GM21381 (cell line): ENCODE measurements at regions not wholly inside any gene's neighbourhood (a gene's known extent, or its start where the extent isn't known, plus 50 kb on each side); places are given as distances from the start of the nearest gene placed in this dataset.

Experiments used
- ATAC-seq: cut with Tn5 transposase; IDR thresholded peaks from one replicate; pipeline ENCODE4 v1.9.1; 2021; ENCODE audit warnings: mild to moderate bottlenecking, moderate library complexity; ENCODE audit not compliant: unreplicated experiment

DNA sequence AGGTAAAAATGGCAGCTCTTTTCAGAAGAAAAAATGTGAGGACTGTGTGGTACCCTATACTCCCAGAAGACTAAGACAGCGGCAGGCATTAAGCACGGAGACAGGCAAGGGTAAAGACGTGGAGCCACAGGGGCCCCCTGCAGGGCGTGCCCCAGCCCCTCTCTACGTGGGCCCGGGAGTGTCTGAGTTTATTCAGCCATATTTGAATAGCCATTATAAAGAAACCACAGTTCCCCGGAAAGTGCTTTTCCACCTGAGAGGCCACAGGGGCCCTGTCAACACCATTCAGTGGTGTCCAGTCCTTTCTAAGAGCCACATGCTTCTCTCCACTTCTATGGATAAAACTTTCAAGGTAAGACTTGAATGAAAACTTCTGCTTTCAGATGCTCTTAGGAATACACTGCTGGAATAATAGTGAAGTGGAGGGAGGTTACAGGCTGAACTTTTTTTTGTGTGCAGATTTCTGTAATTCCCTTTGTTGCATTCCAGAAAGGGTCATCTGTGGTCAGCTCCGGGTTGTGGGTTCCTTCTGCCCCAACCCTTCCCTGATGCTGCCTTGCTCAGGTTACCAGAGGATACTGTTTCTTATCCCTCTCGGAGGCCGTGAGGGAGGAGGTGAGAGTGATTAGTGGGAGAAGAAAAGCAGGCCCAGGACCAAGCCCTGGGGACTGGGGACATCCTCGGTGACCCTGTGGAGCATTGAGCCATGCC is 58.4 kb downstream of the SLC25A47 start:
- no peak for ATAC-seq

DNA sequence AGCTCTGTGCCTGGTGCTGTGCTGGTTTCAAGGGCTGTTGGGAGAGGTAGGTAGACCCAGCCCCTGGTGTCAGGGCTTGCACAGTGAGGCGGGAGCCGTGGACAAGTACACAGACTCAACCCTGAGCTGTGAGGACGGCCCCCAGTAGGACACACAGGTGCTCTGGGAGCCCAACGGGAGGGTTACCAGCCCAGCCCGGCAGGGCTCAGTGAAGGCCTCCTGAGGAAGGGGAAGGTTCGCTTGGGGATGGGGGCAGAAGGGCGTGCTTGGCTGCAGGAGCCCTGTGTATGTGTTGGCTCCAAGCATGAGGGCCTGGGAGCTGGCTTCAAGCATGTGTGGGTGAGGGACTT is 58.9 kb downstream of the SLC25A47 start:
- ATAC-seq: no peak

DNA sequence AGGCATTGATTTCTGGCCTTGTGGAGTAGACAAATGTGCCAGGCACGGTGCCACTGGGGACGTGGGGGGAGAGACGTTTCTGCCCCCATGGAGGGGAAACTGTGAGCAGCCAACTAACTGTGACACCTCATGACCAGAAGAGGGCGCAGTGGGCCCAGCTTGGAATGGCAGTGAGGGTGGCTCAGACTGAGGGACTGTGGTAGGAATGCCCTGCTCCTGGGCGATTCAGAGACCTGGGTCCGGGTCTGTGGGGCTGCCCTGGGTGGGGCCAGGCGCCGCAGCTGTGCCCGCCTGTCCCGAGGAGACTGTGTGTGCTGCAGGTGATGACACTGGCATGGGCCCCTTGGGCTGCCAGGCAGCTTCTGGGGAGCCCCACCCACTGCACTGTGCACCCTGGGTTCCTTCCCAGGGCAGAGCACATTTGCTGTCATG is 60.6 kb downstream of the SLC25A47 start:
- no peak for ATAC-seq

DNA sequence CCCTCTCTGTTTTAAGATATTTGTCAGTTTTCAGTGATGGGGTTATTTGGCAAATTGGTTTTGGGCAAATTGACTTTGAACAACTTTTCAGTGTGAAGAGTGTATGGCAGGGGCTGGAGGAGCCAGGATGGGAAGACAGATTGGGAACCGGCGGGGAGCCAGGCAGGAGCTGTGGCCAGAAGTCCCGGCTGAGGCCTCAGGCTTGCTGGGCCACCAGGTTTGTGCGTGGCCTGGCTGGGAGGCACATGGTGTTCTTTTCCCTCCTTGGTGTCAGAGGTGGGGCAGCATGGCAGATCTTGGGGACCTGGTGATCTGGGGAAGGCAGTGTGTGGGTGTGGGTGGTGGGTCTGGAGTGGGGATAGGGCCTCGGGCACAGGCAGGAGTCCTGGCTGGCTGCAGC is 61.1 kb downstream of the SLC25A47 start:
- ATAC-seq: no peak

DNA sequence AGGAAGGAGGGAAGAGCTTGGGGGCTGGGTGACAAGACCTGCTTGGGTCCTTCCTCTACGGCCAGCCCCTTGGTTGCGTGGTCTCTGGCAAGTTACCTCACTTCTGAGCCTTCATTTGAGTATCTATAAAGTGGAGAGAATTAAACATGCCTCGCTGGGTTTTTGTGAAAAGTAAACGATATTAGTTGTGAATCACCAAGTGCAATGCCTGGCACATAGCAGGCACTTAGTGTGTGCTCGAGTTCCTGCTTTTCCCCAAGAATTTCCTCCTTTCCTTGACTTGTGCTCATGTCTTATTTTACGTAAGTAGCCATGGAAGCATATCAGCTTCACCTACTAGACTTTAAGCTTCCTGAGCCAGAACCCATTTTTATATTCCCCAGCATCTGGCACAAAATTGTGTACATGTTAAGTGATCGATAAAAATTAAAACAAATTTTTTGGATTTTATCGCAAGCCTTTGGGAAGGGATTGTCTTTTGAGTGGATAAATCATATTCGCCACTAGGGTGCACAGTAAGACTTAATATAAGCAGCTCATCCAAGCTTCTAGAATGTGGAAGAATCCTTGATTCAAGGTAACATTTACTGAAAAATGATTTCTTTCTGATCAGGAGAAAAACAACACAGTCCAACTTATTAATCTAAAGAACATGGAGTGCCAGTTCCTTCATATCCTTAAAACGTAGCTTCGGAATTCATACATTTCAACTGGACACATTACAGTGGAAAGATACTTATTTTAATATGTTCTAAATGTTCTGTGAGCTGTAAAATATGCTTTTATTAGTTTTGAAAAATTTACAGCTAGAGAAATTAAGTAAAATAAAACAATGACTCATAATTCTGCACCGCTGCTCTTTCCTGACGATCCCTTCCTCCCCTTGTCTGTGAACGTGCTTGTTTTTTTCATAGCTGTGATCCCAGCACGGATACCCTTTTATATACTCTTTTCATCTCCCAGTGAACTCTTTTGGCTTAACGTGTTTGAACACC is 62.0 kb downstream of the SLC25A47 start:
- ATAC-seq: no peak

DNA sequence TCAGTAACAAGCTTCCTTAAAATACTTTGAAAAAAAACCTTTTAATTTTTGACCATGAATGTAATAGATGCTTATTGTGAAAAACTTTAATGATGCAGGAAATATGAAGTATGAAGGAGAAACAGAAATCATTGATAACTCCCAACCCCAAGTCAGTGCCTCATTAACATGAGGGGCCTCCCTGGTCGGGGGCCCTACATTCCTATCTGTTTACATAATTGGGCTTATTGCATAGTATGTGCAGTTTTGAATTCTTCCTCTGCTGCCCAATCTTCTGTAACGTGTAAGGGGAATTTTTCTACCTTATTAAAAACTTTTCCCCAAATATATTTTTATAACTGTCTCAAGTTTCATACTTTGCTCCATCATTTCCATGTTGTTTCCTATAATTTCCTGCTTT is 63.0 kb downstream of the SLC25A47 start:
- ATAC-seq: no peak

DNA sequence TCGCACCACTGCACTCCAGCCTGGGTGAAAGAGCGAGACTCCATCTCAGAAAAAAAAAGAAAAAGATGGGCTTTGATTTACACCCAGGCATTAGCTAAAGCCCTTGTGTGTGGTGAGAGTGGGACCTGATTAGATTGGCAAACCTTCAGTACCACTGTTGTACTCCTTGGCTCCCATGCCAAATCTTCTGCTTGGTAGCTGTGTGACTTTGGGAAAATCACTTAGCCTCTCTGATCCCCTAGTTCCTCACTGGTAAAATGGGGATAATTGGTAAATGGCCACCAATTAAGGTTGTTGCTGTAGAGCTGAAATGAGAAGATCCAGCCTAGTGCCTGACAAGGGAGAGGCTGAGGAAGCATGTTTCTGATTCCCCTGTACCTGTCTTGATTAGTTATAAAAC is 63.7 kb downstream of the SLC25A47 start:
- ATAC-seq: no peak

DNA sequence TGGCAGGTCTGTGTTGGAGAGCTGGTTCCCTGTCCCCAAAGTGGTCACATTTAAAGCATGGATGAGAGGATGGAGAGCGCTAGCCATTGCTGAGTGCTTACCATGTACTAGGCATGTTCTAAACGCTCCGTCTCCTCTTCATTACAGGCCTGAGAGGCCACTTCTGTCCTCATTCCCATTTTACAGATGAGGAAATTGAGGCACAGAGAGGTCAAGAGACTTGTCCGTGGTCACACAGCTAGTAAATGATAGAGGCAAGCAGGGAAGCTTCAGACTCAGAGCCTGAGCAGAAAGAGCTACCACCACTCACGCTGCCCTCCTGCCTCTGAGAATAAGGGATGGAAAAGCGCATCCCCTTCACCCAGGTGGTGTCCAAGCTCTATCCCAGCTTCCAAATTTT is 64.3 kb downstream of the SLC25A47 start:
- no peak for ATAC-seq

DNA sequence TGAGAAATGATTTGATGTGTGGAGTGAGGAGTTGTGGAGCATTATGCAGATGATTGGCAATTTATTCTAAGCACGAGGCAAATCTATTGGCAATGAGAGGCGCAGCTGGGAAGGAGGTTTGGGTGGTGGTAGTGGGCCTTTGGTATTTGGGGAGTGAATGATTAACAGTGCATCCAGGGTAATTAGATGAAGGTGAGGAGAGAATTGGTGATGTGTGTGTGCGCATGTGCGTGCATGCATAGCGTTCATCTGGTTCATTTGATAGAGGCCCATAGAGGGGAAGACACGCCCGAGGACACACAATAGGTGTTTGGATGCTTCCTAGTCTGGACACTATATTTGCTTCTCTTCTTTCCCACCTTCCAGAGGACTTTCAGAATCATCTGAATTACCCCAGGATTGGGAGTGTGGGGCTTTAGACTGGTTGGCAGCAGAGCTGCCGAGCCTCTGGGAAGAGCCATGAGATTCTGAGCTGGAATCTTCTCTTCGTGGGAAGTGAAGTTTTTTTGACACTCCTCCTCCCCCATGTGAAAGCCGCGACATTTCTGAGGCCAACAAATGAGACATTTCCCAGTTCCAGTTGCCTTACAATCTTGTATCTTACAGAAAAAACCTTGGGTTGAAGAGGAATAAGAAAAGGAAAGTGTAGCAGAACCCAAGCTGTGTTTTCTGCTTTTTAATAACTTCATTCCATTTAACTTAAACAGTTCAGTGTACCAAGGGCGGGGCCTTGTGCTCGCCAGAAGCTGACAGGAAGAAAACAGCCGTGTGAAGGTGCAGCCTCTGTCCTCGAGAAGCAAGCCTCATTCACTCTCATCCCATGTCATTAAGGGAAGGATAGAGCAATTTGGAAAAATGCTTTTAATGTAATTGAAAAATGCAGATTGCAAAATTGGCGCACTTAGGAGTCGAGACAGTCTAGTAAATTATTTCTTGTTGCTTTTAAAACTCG is 65.2 kb downstream of the SLC25A47 start:
- ATAC-seq: no peak

DNA sequence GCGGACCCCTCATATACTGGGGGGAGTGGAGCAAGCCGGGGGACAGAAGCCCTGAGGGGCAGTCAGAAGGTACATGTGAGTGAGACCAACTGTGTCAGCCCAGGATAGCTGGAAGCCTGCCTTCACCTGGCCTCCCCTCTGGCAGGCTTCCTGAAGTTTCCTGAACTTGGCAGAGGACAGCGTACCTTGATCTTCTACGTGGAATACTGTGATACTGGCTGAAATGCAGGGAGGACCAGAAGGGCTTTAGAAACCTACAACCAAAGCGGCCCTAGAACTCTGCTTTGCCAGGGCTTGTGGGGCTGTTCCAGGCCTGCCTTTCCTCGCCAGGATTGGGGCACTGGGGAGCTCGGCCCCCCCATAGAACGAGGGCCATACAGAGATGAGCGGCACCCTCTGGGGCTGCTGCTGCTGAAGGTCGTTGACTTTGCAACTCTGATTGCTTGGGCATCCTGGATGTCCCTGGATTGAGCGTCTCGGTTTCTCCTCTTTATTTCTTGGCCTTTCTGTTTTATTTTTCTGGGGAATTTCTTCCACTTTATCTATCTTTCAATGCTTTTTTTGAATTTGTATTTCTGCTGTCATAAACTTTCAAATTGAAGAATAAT is 66.5 kb downstream of the SLC25A47 start:
- ATAC-seq: no peak

DNA sequence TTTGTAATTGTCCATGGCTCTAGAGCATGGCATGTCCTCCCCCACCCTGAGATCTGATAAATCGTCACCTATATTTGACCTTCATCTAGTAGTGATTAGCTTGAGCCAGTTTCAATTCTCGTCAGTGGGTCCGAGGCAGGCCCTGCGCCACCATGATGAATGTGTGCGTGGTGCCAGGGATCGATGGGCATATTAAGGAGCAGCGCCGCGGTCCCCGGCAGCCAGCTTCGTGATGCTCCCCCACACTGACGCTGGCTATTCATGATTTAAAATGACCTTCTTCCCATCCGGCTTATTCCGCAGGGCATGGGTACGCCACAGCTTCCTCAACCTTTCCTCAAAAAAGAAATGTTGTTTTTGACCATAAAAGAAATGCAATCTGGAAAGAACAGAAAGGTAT is 68.0 kb downstream of the SLC25A47 start:
- ATAC-seq: no peak

DNA sequence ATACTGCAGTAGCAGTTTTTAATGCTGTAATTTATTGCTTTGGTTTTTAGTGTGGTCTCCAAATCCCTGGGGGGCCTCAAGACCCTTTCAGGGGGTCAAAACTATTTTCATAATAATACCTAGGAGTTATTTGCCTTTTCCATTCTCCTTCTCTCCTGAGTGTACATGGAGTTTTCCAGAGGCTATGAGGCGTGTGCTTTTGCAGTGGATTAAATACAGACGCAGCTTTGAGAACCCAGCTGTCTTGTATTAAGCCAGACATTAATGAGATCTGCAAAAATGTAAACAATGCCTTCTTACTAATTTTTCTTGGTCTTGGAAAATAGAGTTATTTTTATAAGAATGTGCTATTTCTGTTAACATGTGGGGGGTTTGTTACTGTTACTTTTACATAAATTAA is 68.6 kb downstream of the SLC25A47 start:
- ATAC-seq: no peak

DNA sequence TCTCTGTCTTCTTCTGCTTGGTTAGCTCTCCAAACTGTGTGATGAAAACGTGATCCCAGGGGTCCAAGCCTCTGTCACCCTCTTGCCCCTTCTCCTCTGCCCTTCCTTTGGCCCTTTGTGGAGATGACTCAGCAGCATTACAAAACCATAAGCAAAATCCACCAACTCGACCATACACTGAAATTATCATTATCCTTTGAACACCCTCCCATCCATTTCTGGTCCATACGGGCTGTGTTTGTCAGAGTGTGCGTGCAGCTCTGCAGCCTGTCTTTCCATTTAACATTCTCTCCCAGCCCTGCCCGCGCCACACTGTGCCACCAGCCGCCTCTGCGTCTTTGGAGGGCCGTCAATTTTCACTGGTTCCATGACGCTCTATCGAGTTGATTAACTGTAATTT is 69.2 kb downstream of the SLC25A47 start:
- ATAC-seq: no peak

DNA sequence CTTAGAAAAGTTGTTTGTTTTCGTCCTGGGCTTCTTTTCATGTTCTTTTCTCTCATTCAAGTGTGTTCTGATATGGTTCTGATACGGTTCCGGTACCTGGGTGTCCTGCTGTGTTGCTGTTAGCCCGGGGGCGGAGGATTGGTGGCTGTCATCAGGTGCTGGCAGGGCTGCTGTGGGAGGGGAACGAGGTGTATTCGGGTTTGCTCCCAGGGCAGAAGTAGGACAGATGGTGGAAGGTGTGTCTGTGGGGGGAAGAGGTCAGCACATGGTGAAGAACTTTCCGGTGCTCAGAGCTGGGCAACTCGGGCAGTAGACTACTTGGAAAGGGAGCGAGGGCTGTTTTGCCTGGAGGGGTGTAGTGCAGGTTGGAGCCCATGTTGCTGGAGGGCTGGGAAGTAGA is 70.2 kb downstream of the SLC25A47 start:
- no peak for ATAC-seq

DNA sequence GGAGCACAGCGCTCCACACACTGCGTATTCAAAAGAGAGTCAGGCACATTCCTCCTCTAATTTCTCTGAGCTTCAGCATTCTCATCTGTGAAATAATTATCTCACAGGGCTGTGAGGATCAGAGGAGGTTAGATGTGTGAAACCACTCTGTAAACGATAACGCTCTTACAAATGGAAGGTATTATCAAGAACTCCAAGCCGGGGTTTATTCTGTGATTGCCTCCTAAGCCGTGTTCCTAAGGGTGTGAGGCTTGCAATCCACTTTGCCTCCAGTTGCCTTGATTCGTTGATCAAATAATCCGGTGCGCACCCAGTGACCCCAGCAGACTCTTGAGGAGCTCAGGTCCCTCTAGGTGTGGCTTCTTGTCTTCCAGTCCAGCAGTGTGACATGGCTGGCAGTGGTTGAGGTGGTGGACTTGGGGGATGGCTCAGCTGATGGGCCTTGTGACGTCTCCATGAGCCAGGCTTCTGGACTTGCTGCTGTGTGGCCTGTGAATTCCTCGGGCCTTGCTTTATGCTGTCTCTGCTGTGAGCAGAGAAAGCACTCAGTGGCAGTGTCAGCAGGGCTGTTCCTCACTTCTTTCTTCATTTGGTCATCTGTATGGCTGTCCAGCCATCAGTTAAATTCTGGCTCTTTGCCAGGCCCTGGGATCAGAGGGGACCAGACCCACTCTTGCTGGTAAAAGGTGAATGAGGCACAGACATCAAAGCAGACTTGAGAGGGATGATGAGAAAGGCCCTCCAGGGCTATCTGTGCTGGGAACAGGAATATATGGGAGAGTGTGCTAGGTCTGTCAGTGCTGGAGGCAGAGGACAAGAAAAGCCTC is 71.0 kb downstream of the SLC25A47 start:
- no peak for ATAC-seq

DNA sequence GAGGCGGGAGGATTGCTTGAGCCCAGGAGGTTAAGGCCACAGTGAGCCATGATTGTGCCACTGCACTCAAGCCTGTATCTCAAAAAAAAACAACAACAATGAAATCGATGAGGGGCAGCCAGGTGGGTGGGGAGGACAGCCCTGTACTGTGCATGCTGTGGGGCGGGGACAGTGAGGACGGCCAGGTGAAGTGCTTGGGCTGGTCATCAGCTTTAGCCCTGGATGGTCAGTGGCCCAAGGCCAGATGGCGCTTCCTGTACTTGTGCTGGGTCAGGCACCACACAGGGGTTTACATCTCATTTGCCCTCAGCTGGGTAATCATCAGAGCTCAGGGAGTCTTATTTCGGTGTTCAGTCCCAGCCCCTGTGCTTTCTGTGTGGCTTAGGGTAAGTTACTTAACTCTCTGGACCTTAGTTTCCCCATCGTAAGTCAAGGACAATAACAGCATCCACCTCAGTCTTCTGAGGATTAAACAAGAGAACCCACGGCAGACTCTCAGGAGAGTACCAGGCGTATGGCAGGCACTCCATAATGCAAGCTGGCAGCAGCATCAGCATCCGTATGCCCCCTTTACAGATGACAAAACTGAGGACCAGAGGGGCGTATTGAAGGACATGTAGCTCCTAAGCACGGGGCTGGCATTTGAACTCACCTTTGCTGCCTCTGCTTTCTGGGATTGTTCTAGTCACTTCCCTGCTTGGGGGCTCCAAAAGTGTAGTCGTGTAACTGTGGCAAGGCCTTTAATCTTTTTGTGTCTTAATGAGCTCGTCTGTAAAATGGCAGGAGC is 71.9 kb downstream of the SLC25A47 start:
- no peak for ATAC-seq

DNA sequence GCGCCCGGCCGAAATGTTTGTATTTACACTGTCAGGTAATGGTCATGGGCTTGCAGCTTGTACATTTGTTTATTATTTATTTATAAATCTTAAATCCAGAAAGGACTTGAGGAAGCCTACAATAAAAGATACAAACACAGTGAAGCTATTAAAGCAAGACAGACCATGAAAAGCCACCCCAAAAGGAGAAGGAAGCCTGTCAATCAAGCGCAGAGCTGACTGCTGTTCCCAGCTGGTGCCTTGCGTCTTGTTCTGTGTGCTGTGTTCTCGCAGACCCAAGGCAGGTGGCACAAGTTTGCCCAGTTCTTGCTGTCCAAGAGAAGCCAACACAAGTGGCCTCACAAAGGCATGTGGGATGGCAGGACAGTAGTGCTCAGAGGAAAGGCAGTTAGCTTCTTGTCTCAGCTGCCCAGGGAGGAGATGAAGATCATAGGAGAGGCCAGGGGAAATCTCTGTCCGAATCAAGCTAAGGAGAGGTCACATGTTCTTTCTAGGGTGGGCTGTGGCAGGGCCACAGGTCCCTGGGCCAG is 73.2 kb downstream of the SLC25A47 start:
- no peak for ATAC-seq

DNA sequence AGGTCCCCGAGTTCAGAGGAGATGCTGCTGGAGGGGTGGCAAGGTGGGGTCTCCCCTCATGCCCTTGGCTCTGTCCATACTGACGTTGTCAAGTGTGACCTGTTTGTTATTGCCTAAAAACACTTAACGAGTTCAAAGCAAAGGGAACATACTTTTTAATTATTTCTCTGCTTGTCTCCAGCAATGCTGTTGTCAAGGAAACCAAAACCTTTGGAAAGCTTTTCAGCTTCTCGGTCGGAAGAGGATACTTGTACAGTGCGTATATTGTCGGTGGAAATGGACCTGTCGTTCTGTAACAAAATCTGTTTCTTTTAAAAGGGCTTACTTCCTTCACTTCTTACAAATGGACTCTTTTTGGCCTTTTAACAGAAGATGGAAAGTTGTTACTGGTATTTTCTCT is 73.9 kb downstream of the SLC25A47 start:
- no peak for ATAC-seq

DNA sequence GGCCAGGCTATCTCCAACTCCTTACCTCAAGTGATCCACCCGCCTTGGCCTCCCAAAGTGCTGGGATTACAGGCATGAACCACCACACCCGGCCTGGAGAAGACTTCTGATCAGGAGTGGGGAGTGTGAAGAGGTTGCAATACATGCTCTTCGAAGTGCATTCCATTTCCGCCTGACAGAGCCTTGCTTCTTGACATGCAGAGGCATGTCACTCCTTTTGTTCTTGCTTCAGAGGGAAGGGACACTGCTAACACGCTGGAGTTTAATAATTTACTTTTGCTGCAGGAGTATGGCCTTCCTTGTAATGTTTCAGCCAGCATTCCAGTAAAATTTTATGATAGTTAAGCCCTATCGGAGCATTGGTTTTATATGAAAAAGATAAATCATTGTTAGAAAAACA is 74.9 kb downstream of the SLC25A47 start:
- no peak for ATAC-seq
